ENCODE measurements at regions not wholly inside any gene's neighbourhood (a gene's known extent, or its start where the extent isn't known, plus 50 kb on each side); places are given as distances from the start of the nearest gene placed in this dataset.

DNA sequence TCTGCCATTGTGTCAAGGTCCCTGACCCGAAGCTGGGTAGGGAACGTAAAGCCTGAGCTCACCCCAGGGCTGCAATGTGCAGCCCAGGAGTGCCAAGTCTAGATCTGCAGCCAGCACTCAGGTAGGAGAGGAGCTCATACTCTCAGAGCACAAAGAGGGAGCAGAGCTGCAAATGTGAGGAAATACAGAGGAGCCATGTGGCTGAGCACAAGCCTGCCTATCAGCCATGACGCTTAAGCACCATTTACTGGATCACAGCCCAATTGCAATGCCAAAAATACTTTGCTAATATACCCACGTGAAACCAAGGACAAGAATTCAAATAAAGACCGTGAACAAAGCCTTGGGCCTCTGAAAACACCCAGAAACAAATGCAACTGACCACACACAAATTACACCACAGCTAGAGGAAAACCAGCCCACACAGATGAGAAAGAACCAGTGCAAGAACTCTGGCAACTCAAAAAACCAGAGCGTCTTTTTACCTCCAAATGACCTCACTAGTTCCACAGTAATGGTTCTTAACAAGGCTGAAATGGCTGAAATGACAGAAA, 69.0 kb upstream of the HPF1 start:
- Histone ChIP-seq H3K4me1 (no peaks in the 10 kb centered on the region), H3K36me3 (ENCODE audit: control insufficient read depth, insufficient read depth, low read length) (no peaks in the 10 kb centered on the region), H3K27me3 (replicated peaks; ENCODE audit: control insufficient read depth, insufficient read depth, low read length) (no peaks in the 10 kb centered on the region), H3K9me3 (no peaks in the 10 kb centered on the region), H3K4me3 (ENCODE audit: low read depth, low read length) (no peak overlapping the region)
- Mint-ChIP-seq H3K4me1 (ENCODE audit: low read depth, unreplicated experiment) (no peaks in the 10 kb centered on the region), H3K27ac (ENCODE audit: unreplicated experiment) (no peak overlapping the region), H3K4me3 (ENCODE audit: unreplicated experiment) (no peak overlapping the region), H3K27me3 (ENCODE audit: insufficient read depth, unreplicated experiment) (peaks cover 4% of the 10 kb centered on the region), H3K36me3 (ENCODE audit: insufficient read depth, unreplicated experiment) (no peaks in the 10 kb centered on the region), H3K9me3 (ENCODE audit: unreplicated experiment) (no peaks in the 10 kb centered on the region)
- ChIA-PET CTCF (no interaction called here), POLR2A (no interaction called here)
- TF ChIP-seq, protein P1, sequence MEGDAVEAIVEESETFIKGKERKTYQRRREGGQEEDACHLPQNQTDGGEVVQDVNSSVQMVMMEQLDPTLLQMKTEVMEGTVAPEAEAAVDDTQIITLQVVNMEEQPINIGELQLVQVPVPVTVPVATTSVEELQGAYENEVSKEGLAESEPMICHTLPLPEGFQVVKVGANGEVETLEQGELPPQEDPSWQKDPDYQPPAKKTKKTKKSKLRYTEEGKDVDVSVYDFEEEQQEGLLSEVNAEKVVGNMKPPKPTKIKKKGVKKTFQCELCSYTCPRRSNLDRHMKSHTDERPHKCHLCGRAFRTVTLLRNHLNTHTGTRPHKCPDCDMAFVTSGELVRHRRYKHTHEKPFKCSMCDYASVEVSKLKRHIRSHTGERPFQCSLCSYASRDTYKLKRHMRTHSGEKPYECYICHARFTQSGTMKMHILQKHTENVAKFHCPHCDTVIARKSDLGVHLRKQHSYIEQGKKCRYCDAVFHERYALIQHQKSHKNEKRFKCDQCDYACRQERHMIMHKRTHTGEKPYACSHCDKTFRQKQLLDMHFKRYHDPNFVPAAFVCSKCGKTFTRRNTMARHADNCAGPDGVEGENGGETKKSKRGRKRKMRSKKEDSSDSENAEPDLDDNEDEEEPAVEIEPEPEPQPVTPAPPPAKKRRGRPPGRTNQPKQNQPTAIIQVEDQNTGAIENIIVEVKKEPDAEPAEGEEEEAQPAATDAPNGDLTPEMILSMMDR (IDR thresholded peaks at IDR 0.05; ENCODE audit: insufficient read depth in 1 of 2, low read depth in 1 of 2, low read length in 1 of 2, severe bottlenecking in 1 of 2, unreplicated experiment in 1 of 2): no peak
- no TSS peak for BruUV-seq (replicated peaks)
- DNase-seq: no peak
- intact Hi-C loops (cut with micrococcal nuclease; ENCODE audit: unreplicated experiment): no loop called here

DNA sequence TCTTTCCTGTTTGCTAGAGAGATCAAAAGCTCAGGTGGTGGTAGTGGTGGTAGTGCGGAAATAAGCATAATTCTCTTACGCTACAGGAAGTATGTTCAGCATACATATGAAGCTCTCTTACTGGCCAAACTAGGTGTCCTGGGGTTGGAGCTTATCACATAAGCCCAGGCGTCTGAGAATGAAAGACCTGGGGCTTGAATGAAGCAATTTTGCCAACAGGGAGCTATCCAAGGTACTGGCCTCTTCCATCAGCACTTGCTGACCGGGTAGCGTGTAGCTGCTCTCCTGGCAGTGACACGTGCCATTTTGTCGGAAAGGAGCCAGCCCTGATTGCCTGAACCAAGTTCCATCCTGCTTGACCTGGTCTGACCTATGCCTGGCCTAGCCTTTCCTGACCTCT, 65.9 kb upstream of the HPF1 start:
- POLR2A ChIA-PET: no interaction called here
- H3K27ac Mint-ChIP-seq (ENCODE audit: unreplicated experiment): no peak overlapping the region
- Histone ChIP-seq H3K27me3 (replicated peaks; ENCODE audit: control insufficient read depth, insufficient read depth, low read length) (no peaks in the 10 kb centered on the region), H3K9me3 (no peaks in the 10 kb centered on the region), H3K4me3 (ENCODE audit: low read depth, low read length) (no peak overlapping the region), H3K4me1 (no peaks in the 10 kb centered on the region), H3K36me3 (ENCODE audit: control insufficient read depth, insufficient read depth, low read length) (no peaks in the 10 kb centered on the region)
- no peaks in the 10 kb centered on the region for H3K9me3 Mint-ChIP-seq (ENCODE audit: unreplicated experiment)
- no peaks in the 10 kb centered on the region for H3K4me1 Mint-ChIP-seq (ENCODE audit: low read depth, unreplicated experiment)
- no peaks in the 10 kb centered on the region for H3K36me3 Mint-ChIP-seq (ENCODE audit: insufficient read depth, unreplicated experiment)
- CTCF ChIA-PET: interaction anchor here (0.6 kb wide), 2 partner anchors 32 to 163 kb away, joined by 3 read pairs; no protein-coding TSS in a partner anchor
- intact Hi-C loops (cut with micrococcal nuclease; ENCODE audit: unreplicated experiment): no loop called here
- peak; percentile 49 to 63 for DNase-seq
- TF ChIP-seq, protein P1 (IDR thresholded peaks at IDR 0.05; ENCODE audit: insufficient read depth in 1 of 2, low read depth in 1 of 2, low read length in 1 of 2, severe bottlenecking in 1 of 2, unreplicated experiment in 1 of 2): no peak
- H3K4me3 Mint-ChIP-seq (ENCODE audit: unreplicated experiment): no peak overlapping the region
- H3K27me3 Mint-ChIP-seq (ENCODE audit: insufficient read depth, unreplicated experiment): no peaks in the 10 kb centered on the region
- no TSS peak for BruUV-seq (replicated peaks)

DNA sequence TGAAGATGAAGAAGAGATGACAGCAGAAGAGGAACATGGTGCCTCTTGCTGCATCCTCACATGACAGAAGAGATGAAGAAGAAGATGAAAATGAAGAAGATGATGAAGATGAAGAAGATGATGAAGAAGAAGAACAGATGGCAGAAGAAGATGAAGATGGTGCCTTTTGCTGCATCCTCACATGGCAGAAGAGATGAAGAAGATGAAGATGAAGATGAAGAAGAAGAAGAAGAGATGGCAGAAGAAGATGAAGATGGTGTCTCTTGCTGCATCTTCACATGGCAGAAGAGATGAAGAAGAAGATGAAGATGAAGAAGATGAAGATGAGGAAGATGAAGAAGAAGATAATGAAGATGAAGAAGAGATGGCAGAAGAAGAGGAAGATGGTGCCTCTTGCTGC, 63.7 kb upstream of the HPF1 start:
- Histone ChIP-seq H3K27me3 (replicated peaks; ENCODE audit: control insufficient read depth, insufficient read depth, low read length) (no peaks in the 10 kb centered on the region), H3K36me3 (ENCODE audit: control insufficient read depth, insufficient read depth, low read length) (no peaks in the 10 kb centered on the region), H3K9me3 (no peaks in the 10 kb centered on the region), H3K4me3 (ENCODE audit: low read depth, low read length) (no peak overlapping the region), H3K4me1 (no peaks in the 10 kb centered on the region)
- H3K36me3 Mint-ChIP-seq (ENCODE audit: insufficient read depth, unreplicated experiment): no peaks in the 10 kb centered on the region
- no peaks in the 10 kb centered on the region for H3K9me3 Mint-ChIP-seq (ENCODE audit: unreplicated experiment)
- ChIA-PET POLR2A (no interaction called here), CTCF (no interaction called here)
- intact Hi-C loops (cut with micrococcal nuclease; ENCODE audit: unreplicated experiment): no loop called here
- H3K4me3 Mint-ChIP-seq (ENCODE audit: unreplicated experiment): no peak overlapping the region
- DNase-seq: no peak
- no peak overlapping the region for H3K27ac Mint-ChIP-seq (ENCODE audit: unreplicated experiment)
- H3K27me3 Mint-ChIP-seq (ENCODE audit: insufficient read depth, unreplicated experiment): no peaks in the 10 kb centered on the region
- no peaks in the 10 kb centered on the region for H3K4me1 Mint-ChIP-seq (ENCODE audit: low read depth, unreplicated experiment)
- TF ChIP-seq, protein P1 (IDR thresholded peaks at IDR 0.05; ENCODE audit: insufficient read depth in 1 of 2, low read depth in 1 of 2, low read length in 1 of 2, severe bottlenecking in 1 of 2, unreplicated experiment in 1 of 2): no peak
- no TSS peak for BruUV-seq (replicated peaks)

Measured in Caco-2 (cell line).